H1 (cell line): ENCODE measurements at regions not wholly inside any gene's neighbourhood (a gene's known extent, or its start where the extent isn't known, plus 50 kb on each side); places are given as distances from the start of the nearest gene placed in this dataset.

ENCODE experiments used
- CTCF ChIA-PET: fragments of 300-600 bp; sonication (Branson Sonifier 250); formaldehyde crosslinking; loops from one replicate; lab custom pipeline; 2021; ENCODE audit not compliant: partially characterized antibody; lab: Charles Lee
- POLR2A ChIA-PET: fragments of 300-600 bp; sonication (Branson Sonifier 250); formaldehyde crosslinking; loops from one replicate; lab custom pipeline; 2021; ENCODE audit warnings: inconsistent platforms; ENCODE audit not compliant: partially characterized antibody; lab: Charles Lee
- DNase-seq, 2 experiments: peaks; one replicate each; pipeline versions ENCODE4 v3.0.0 to v3.0.0-alpha.2; 2010 to 2022; ENCODE audit warnings: low spot score in 2 of 2, low read depth in 1 of 2, mixed read lengths in 1 of 2
- FAIRE-seq: peaks from 2 replicates; lab custom pipeline; 2011; peaks lifted over from hg19 to GRCh38; lab: Jason Lieb, UNC
- H2AFZ ChIP-seq: 2 replicates; pipeline ENCODE4 v1.8.1; 2012; ENCODE audit warnings: low read length, inconsistent platforms
- H2AK5ac ChIP-seq: 2 replicates; pipeline ENCODE4 v1.6.1; 2013; ENCODE audit warnings: low read depth, low read length
- H2BK120ac ChIP-seq: replicated peaks from 2 replicates; pipeline ENCODE3; 2013; ENCODE audit warnings: low read depth, low read length, inconsistent platforms
- H2BK12ac ChIP-seq: 2 replicates; pipeline ENCODE4 v1.6.1; 2013; ENCODE audit warnings: low read depth, low read length
- H2BK15ac ChIP-seq: 2 replicates; pipeline ENCODE4 v1.6.1; 2013; ENCODE audit warnings: low read length
- H2BK20ac ChIP-seq: 2 replicates; pipeline ENCODE4 v1.6.1; 2013; ENCODE audit warnings: low read length
- H2BK5ac ChIP-seq: 2 replicates; pipeline ENCODE4 v1.6.1; 2013; ENCODE audit warnings: low read depth, low read length
- H3K14ac ChIP-seq: 2 replicates; pipeline ENCODE4 v1.6.1; 2013; ENCODE audit warnings: inconsistent platforms; ENCODE audit not compliant: insufficient read length
- H3K18ac ChIP-seq: 2 replicates; pipeline ENCODE4 v1.6.1; 2013; ENCODE audit warnings: low read length; ENCODE audit errors: extremely low read depth
- H3K23ac ChIP-seq: 2 replicates; pipeline ENCODE4 v1.6.1; 2013; ENCODE audit warnings: inconsistent platforms; ENCODE audit not compliant: insufficient read length
- H3K23me2 ChIP-seq: 2 replicates; pipeline ENCODE4 v1.6.1; 2013; ENCODE audit warnings: low read depth, low read length
- H3K27ac ChIP-seq: 2 replicates; pipeline ENCODE4 v1.6.1; 2011; ENCODE audit warnings: low read depth, low read length, inconsistent platforms
- H3K27me3 ChIP-seq, 4 experiments: replicated peaks in 1 of 4; 1 replicate in 1 of 4; 2 replicates in 3 of 4; pipeline versions ENCODE4 v1.6.1 to v1.8.1; 2011 to 2013; ENCODE audit warnings: low read length in 3 of 4, mild to moderate bottlenecking in 3 of 4, inconsistent platforms in 2 of 4, mixed read lengths in 2 of 4, moderate library complexity in 1 of 4; ENCODE audit not compliant: control insufficient read depth in 3 of 4, insufficient read depth in 3 of 4; ENCODE audit errors: extremely low read depth in 1 of 4
- H3K36me3 ChIP-seq, 4 experiments: 2 replicates each; pipeline versions ENCODE4 v1.6.1 to v1.8.1; 2011 to 2013; ENCODE audit warnings: mild to moderate bottlenecking in 4 of 4, low read length in 3 of 4, moderate library complexity in 2 of 4, control low read depth in 1 of 4, inconsistent platforms in 1 of 4; ENCODE audit not compliant: insufficient read depth in 4 of 4, control insufficient read depth in 2 of 4
- H3K4ac ChIP-seq: replicated peaks from 2 replicates; pipeline ENCODE3; 2013; ENCODE audit warnings: low read length, low read depth, mixed read lengths, inconsistent platforms; ENCODE audit not compliant: insufficient read length
- H3K4me1 ChIP-seq, 4 experiments: replicated peaks in 1 of 4; 1 replicate in 1 of 4; 2 replicates in 3 of 4; pipeline versions ENCODE4 v1.6.1 to v1.8.1; 2011 to 2013; ENCODE audit warnings: low read length in 3 of 4, inconsistent platforms in 2 of 4, mixed read lengths in 1 of 4; ENCODE audit not compliant: insufficient read depth in 4 of 4, control insufficient read depth in 3 of 4
- H3K4me2 ChIP-seq, 2 experiments: 2 replicates each; pipeline versions ENCODE4 v1.6.1 to v1.8.1; 2011 to 2013; ENCODE audit warnings: low read depth in 2 of 2, low read length in 2 of 2, control low read depth in 1 of 2, inconsistent platforms in 1 of 2, mild to moderate bottlenecking in 1 of 2; ENCODE audit not compliant: insufficient read depth in 1 of 2
- H3K4me3 ChIP-seq, 4 experiments: fragments of 200-600, 300-600 bp in 1 of 4; sonication (generic), shearing (Covaris generic), sonication (Bioruptor Twin) in 1 of 4; 2 replicates each; pipeline versions ENCODE4 v1.5.1 to v1.8.1; 2011 to 2016; ENCODE audit warnings: low read length in 4 of 4, low read depth in 3 of 4, control low read depth in 2 of 4, inconsistent platforms in 2 of 4, mild to moderate bottlenecking in 2 of 4, mixed read lengths in 1 of 4, moderate library complexity in 1 of 4; ENCODE audit not compliant: insufficient read depth in 2 of 4; ENCODE audit errors: extremely low read depth in 1 of 4
- H3K56ac ChIP-seq: replicated peaks from 2 replicates; pipeline ENCODE3; 2013; ENCODE audit warnings: low read depth, mild to moderate bottlenecking, mixed read lengths, low read length, inconsistent platforms; ENCODE audit not compliant: insufficient read length
- H3K79me1 ChIP-seq: 2 replicates; pipeline ENCODE4 v1.6.1; 2013; ENCODE audit warnings: low read depth, low read length, control low read depth
- H3K79me2 ChIP-seq, 2 experiments: 2 replicates each; pipeline versions ENCODE4 v1.6.1 to v1.8.1; 2012 to 2013; ENCODE audit warnings: low read length in 2 of 2, mild to moderate bottlenecking in 2 of 2, inconsistent platforms in 1 of 2; ENCODE audit not compliant: insufficient read depth in 2 of 2, control insufficient read depth in 1 of 2
- H3K9ac ChIP-seq, 4 experiments: replicated peaks in 1 of 4; 1 replicate in 1 of 4; 2 replicates in 3 of 4; pipeline versions ENCODE4 v1.6.1 to v1.8.1; 2011 to 2013; ENCODE audit warnings: low read depth in 3 of 4, low read length in 3 of 4, control low read depth in 2 of 4, mild to moderate bottlenecking in 2 of 4, moderate library complexity in 2 of 4, inconsistent platforms in 1 of 4; ENCODE audit errors: extremely low read depth in 1 of 4
- H3K9me3 ChIP-seq, 2 experiments: 2 replicates each; pipeline versions ENCODE4 v1.6.1 to v1.8.1; 2012 to 2013; ENCODE audit warnings: mild to moderate bottlenecking in 2 of 2, moderate library complexity in 2 of 2, control low read depth in 1 of 2, inconsistent platforms in 1 of 2, low read depth in 1 of 2, low read length in 1 of 2, mixed read lengths in 1 of 2; ENCODE audit not compliant: insufficient read depth in 2 of 2
- H4K20me1 ChIP-seq, 2 experiments: replicated peaks in 1 of 2; 2 replicates each; pipeline versions ENCODE3 to v1.8.1; 2011 to 2013; ENCODE audit warnings: inconsistent platforms in 2 of 2, low read length in 2 of 2, mild to moderate bottlenecking in 1 of 2; ENCODE audit not compliant: insufficient read depth in 2 of 2, control insufficient read depth in 1 of 2
- H4K5ac ChIP-seq: 2 replicates; pipeline ENCODE4 v1.6.1; 2013; ENCODE audit warnings: low read length, low read depth, mixed read lengths, inconsistent platforms; ENCODE audit not compliant: insufficient read length
- H4K8ac ChIP-seq: 2 replicates; pipeline ENCODE4 v1.8.0; 2013; ENCODE audit warnings: mild to moderate bottlenecking, moderate library complexity, low read length, inconsistent platforms; ENCODE audit not compliant: insufficient read depth; ENCODE audit errors: extremely low read depth
- H4K91ac ChIP-seq: replicated peaks from 2 replicates; pipeline ENCODE3; 2013; ENCODE audit warnings: low read length, mixed read lengths, inconsistent platforms; ENCODE audit not compliant: insufficient read length
- EZH2 ChIP-seq: fragments of 200-600 bp; sonication (generic); IDR thresholded peaks from 2 replicates; pipeline ENCODE4 v1.7.1; 2012; ENCODE audit warnings: low read depth, mild to moderate bottlenecking, moderate library complexity, low read length, inconsistent platforms; ENCODE audit not compliant: severe bottlenecking
- GTF2F1 ChIP-seq: IDR thresholded peaks from 2 replicates; pipeline ENCODE4 v1.6.1; 2012; ENCODE audit warnings: low read depth, low read length, improper control_type of control experiment, borderline replicate concordance
- JUN ChIP-seq: IDR thresholded peaks from 2 replicates; pipeline ENCODE4 v1.6.1; 2011; ENCODE audit warnings: low read depth, mild to moderate bottlenecking, improper control_type of control experiment, low read length
- KDM4A ChIP-seq: IDR thresholded peaks from one replicate; pipeline ENCODE4 v1.7.1; 2012; ENCODE audit warnings: low read depth, mild to moderate bottlenecking, moderate library complexity, low read length, inconsistent platforms; ENCODE audit not compliant: severe bottlenecking
- NANOG ChIP-seq: IDR thresholded peaks from 2 replicates; pipeline ENCODE4 v1.6.1; 2011; ENCODE audit warnings: low read length, low read depth, mild to moderate bottlenecking, inconsistent platforms; ENCODE audit not compliant: insufficient read depth, poor library complexity, severe bottlenecking
- RFX5 ChIP-seq: IDR thresholded peaks from 2 replicates; pipeline ENCODE4 v1.6.1; 2011; ENCODE audit warnings: low read depth, low read length, improper control_type of control experiment, borderline replicate concordance
- RNF2 ChIP-seq: fragments of 200-900, 300-1000 bp; sonication (generic); IDR thresholded peaks from 2 replicates; pipeline ENCODE4 v1.7.1; 2016; ENCODE audit warnings: borderline replicate concordance, low read depth, mild to moderate bottlenecking, antibody characterized with exemption, low read length; ENCODE audit not compliant: poor library complexity, severe bottlenecking; ENCODE audit errors: missing control alignments
- SIN3A ChIP-seq, 2 experiments: IDR thresholded peaks in 1 of 2; conservative IDR thresholded peaks in 1 of 2; 2 replicates each; pipeline ENCODE4 v1.6.1; 2011 to 2012; ENCODE audit warnings: low read length in 2 of 2, improper control_type of control experiment in 1 of 2, low read depth in 1 of 2, mild to moderate bottlenecking in 1 of 2
- SP1 ChIP-seq: IDR thresholded peaks from 2 replicates; pipeline ENCODE4 v1.6.1; 2011; ENCODE audit warnings: low read depth, low read length
- SP4 ChIP-seq: IDR thresholded peaks from 2 replicates; pipeline ENCODE4 v1.6.1; 2012; ENCODE audit warnings: low read length, inconsistent platforms
- TAF1 ChIP-seq: IDR thresholded peaks from 2 replicates; pipeline ENCODE4 v1.6.1; 2011; ENCODE audit warnings: mild to moderate bottlenecking, low read depth, low read length
- WGBS, 2 experiments: shearing (Covaris generic) in 1 of 2; methylation state at CpG; one replicate each; pipeline versions ENCODE4 v1.1.6 to v1.1.7; 2013 to 2015; ENCODE audit warnings: low lambda C conversion rate in 2 of 2, mixed read lengths in 2 of 2, inconsistent platforms in 1 of 2, low coverage in 1 of 2, missing lambda C conversion rate in 1 of 2; ENCODE audit not compliant: insufficient replicate concordance in 2 of 2, insufficient coverage in 1 of 2, insufficient read length in 1 of 2; ENCODE audit errors: extremely low coverage in 1 of 2, missing lambda C conversion rate in 1 of 2; 5-methylcytosine and 5-hydroxymethylcytosine counted together

DNA sequence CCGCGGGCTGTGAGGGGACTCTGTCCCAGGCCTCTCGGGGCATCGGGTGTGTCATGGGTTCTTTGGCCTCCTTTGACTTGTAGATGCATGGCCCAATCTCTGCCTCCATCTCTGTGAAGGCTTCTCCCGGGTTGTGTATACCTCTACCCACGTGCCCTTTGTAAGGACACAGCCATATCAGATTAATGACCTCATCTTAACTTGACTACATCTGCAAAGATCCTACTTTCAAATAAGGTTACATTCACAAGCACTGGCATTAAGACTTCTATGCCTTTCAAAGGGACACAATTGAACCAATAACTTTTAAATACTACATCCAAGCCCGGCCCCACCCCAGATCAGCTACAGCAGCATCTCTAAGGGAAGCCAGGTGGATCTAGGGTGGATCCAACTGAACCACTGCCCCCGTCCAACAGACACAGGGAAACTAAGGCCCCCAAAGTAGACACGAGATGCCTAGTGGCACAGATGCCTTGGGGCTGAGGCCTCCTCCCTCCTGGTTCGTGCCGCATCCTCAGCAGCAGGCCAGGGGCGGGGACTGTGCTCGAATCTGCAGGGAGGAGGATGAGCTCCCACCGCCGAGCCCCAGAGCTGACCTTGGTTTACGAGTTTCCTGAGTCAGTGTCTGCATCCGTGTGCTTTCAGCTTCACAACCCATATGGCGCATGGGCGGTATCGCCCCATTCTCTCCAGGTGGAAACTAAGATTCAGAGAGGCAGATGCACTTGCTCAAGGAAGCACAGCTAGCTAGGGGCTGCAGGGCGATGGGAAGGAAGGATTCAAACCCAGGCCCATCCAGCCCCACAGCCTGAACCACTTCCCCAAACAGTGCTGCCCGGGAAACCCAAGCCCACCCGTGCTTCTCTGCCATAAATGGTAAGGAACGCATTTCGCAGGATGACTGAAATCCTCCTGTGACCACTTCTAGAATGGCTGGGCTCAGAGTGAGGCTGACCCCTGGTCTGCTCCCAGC is 353.3 kb downstream of the C16orf95 start:
- Histone ChIP-seq H2AFZ (no peak overlapping the region), H2BK20ac (no peak overlapping the region), H3K23me2 (no peaks in the 10 kb centered on the region), H3K79me1 (no peaks in the 10 kb centered on the region), H4K91ac (peak overlapping the region; percentile 63), H3K79me2 (no peaks in the 10 kb centered on the region), H2BK15ac (no peak overlapping the region), H3K27ac (no peak overlapping the region), H3K9ac (no peak overlapping the region), H3K9me3 (no peaks in the 10 kb centered on the region), H4K20me1 (no peaks in the 10 kb centered on the region), H3K36me3 (no peaks in the 10 kb centered on the region), H3K18ac (no peak overlapping the region), H3K14ac (no peak overlapping the region), H3K4ac (no peak overlapping the region), H3K56ac (no peak overlapping the region), H4K5ac (no peak overlapping the region), H2BK120ac (no peak overlapping the region), H2AK5ac (no peak overlapping the region), H2BK5ac (no peak overlapping the region; the same call in 1 of the 2 replicates), H3K23ac (no peak overlapping the region), H2BK12ac (0 out of 2 replicates have a peak overlapping the region, but pooled peaks have one; percentile 39), H3K27me3 (no peaks in the 10 kb centered on the region; a peak in 1 of 7 replicates), H3K4me2 (no peak overlapping the region), H3K4me3 (no peak overlapping the region), H4K8ac (no peak overlapping the region; the same call in 1 of the 2 replicates), H3K4me1 (peaks cover 0 to 2% (median 0%) of the 10 kb centered on the region in 4 experiments; a peak in 2 of 7 replicates)
- POLR2A ChIA-PET = no interaction called here
- 91% methylated on average over 25 of the region's 25 CpGs; no CpG with 5 or more reads in 1 of the 2 experiments for WGBS, 2 experiments
- FAIRE-seq (no peak), DNase-seq (no peak)
- CTCF ChIA-PET = interaction anchor here (0.6 kb wide), 1 partner anchor 402 kb away, joined by 3 read pairs; no protein-coding TSS in a partner anchor
- TF ChIP-seq TAF1 = no peak
- no peak for TF ChIP-seq RNF2
- no peak for TF ChIP-seq NANOG
- no peak for TF ChIP-seq JUN
- TF ChIP-seq SP1 = no peak
- no peak for TF ChIP-seq RFX5
- no peak for TF ChIP-seq EZH2
- TF ChIP-seq SP4 = no peak
- TF ChIP-seq GTF2F1 = no peak
- TF ChIP-seq KDM4A = no peak
- TF ChIP-seq SIN3A (conservative IDR thresholded peaks at IDR 0.05 in 1 of 2, IDR thresholded peaks at IDR 0.05 in 1 of 2; ENCODE audit: low read depth in 1 of 2, low read length in 2 of 2) = no peak
